ENCODE measurements at regions not wholly inside any gene's neighbourhood (a gene's known extent, or its start where the extent isn't known, plus 50 kb on each side); places are given as distances from the start of the nearest gene placed in this dataset.

- no peak for TF ChIP-seq POLR2A (IDR thresholded peaks at IDR 0.05; ENCODE audit: low read depth, low read length)
- no peak for TF ChIP-seq POLR2AphosphoS5 (IDR thresholded peaks at IDR 0.05; ENCODE audit: low read depth, low read length)
- TF ChIP-seq TAF1 (IDR thresholded peaks at IDR 0.05; ENCODE audit: low read depth, low read length): no peak
- no peak for TF ChIP-seq PAX5 (IDR thresholded peaks at IDR 0.05; ENCODE audit: insufficient read depth, low read length, severe bottlenecking)
- DNase-seq (ENCODE audit: insufficient read length, low spot score) (no peak), FAIRE-seq (no peak)
Measured at GRCh38 chr1:90149101-90149500, 154.2 kb downstream of the ZNF326 start.

GRCh38 chr1:90147093-90147492 lies 152.2 kb downstream of the ZNF326 start:
- TF ChIP-seq SPI1 (IDR thresholded peaks at IDR 0.05; ENCODE audit: low read depth, low read length): no peak
- TF ChIP-seq POLR2A (IDR thresholded peaks at IDR 0.05; ENCODE audit: low read depth, low read length): no peak
- no peak for TF ChIP-seq TAF1 (IDR thresholded peaks at IDR 0.05; ENCODE audit: low read depth, low read length)
- no peak for TF ChIP-seq POU2F2 (IDR thresholded peaks at IDR 0.05; ENCODE audit: low read depth, low read length)
- TF ChIP-seq POLR2AphosphoS5 (IDR thresholded peaks at IDR 0.05; ENCODE audit: low read depth, low read length): no peak
- no peak for TF ChIP-seq PAX5 (IDR thresholded peaks at IDR 0.05; ENCODE audit: insufficient read depth, low read length, severe bottlenecking)
- no peak for DNase-seq (ENCODE audit: insufficient read length, low spot score)
- no peak for FAIRE-seq

- no peak for FAIRE-seq
- DNase-seq (ENCODE audit: insufficient read length, low spot score): no peak
- no peak for TF ChIP-seq POLR2AphosphoS5 (IDR thresholded peaks at IDR 0.05; ENCODE audit: low read depth, low read length)
- TF ChIP-seq POLR2A (IDR thresholded peaks at IDR 0.05; ENCODE audit: low read depth, low read length): no peak
- TF ChIP-seq SPI1 (IDR thresholded peaks at IDR 0.05; ENCODE audit: low read depth, low read length): no peak
- no peak for TF ChIP-seq TAF1 (IDR thresholded peaks at IDR 0.05; ENCODE audit: low read depth, low read length)
- TF ChIP-seq PAX5 (IDR thresholded peaks at IDR 0.05; ENCODE audit: insufficient read depth, low read length, severe bottlenecking): no peak
- no peak for TF ChIP-seq POU2F2 (IDR thresholded peaks at IDR 0.05; ENCODE audit: low read depth, low read length)
Measured at GRCh38 chr1:90144820-90145219, 149.9 kb downstream of the ZNF326 start.

GRCh38 chr1:90143591-90143990 lies 148.7 kb downstream of the ZNF326 start:
- no peak for TF ChIP-seq POLR2A (IDR thresholded peaks at IDR 0.05; ENCODE audit: low read depth, low read length)
- no peak for TF ChIP-seq TAF1 (IDR thresholded peaks at IDR 0.05; ENCODE audit: low read depth, low read length)
- no peak for TF ChIP-seq POU2F2 (IDR thresholded peaks at IDR 0.05; ENCODE audit: low read depth, low read length)
- TF ChIP-seq SPI1 (IDR thresholded peaks at IDR 0.05; ENCODE audit: low read depth, low read length): no peak
- no peak for TF ChIP-seq PAX5 (IDR thresholded peaks at IDR 0.05; ENCODE audit: insufficient read depth, low read length, severe bottlenecking)
- no peak for TF ChIP-seq POLR2AphosphoS5 (IDR thresholded peaks at IDR 0.05; ENCODE audit: low read depth, low read length)
- FAIRE-seq (no peak), DNase-seq (ENCODE audit: insufficient read length, low spot score) (no peak)

- TF ChIP-seq PAX5 (IDR thresholded peaks at IDR 0.05; ENCODE audit: insufficient read depth, low read length, severe bottlenecking): no peak
- no peak for TF ChIP-seq POLR2A (IDR thresholded peaks at IDR 0.05; ENCODE audit: low read depth, low read length)
- no peak for TF ChIP-seq POU2F2 (IDR thresholded peaks at IDR 0.05; ENCODE audit: low read depth, low read length)
- no peak for TF ChIP-seq TAF1 (IDR thresholded peaks at IDR 0.05; ENCODE audit: low read depth, low read length)
- TF ChIP-seq SPI1 (IDR thresholded peaks at IDR 0.05; ENCODE audit: low read depth, low read length): no peak
- no peak for TF ChIP-seq POLR2AphosphoS5 (IDR thresholded peaks at IDR 0.05; ENCODE audit: low read depth, low read length)
- FAIRE-seq (no peak), DNase-seq (ENCODE audit: insufficient read length, low spot score) (no peak)
Measured at GRCh38 chr1:90142697-90143096, 147.8 kb downstream of the ZNF326 start.

GRCh38 chr1:90139837-90140236 lies 144.9 kb downstream of the ZNF326 start:
- FAIRE-seq (no peak), DNase-seq (ENCODE audit: insufficient read length, low spot score) (no peak)
- TF ChIP-seq POU2F2 (IDR thresholded peaks at IDR 0.05; ENCODE audit: low read depth, low read length) (no peak), POLR2AphosphoS5 (IDR thresholded peaks at IDR 0.05; ENCODE audit: low read depth, low read length) (no peak), SPI1 (IDR thresholded peaks at IDR 0.05; ENCODE audit: low read depth, low read length) (no peak), POLR2A (IDR thresholded peaks at IDR 0.05; ENCODE audit: low read depth, low read length) (no peak), PAX5 (IDR thresholded peaks at IDR 0.05; ENCODE audit: insufficient read depth, low read length, severe bottlenecking) (no peak)

- FAIRE-seq: no peak
- no peak for DNase-seq (ENCODE audit: insufficient read length, low spot score)
- no peak for TF ChIP-seq POLR2AphosphoS5 (IDR thresholded peaks at IDR 0.05; ENCODE audit: low read depth, low read length)
- TF ChIP-seq POU2F2 (IDR thresholded peaks at IDR 0.05; ENCODE audit: low read depth, low read length): no peak
- TF ChIP-seq SPI1 (IDR thresholded peaks at IDR 0.05; ENCODE audit: low read depth, low read length): no peak
- no peak for TF ChIP-seq TAF1 (IDR thresholded peaks at IDR 0.05; ENCODE audit: low read depth, low read length)
- TF ChIP-seq PAX5 (IDR thresholded peaks at IDR 0.05; ENCODE audit: insufficient read depth, low read length, severe bottlenecking): no peak
- TF ChIP-seq POLR2A (IDR thresholded peaks at IDR 0.05; ENCODE audit: low read depth, low read length): no peak
Measured at GRCh38 chr1:90135286-90135685, 140.4 kb downstream of the ZNF326 start.

- DNase-seq (ENCODE audit: insufficient read length, low spot score): no peak
- FAIRE-seq: no peak
- TF ChIP-seq POLR2AphosphoS5 (IDR thresholded peaks at IDR 0.05; ENCODE audit: low read depth, low read length) (no peak), SPI1 (IDR thresholded peaks at IDR 0.05; ENCODE audit: low read depth, low read length) (no peak), POLR2A (IDR thresholded peaks at IDR 0.05; ENCODE audit: low read depth, low read length) (no peak), PAX5 (IDR thresholded peaks at IDR 0.05; ENCODE audit: insufficient read depth, low read length, severe bottlenecking) (no peak), POU2F2 (IDR thresholded peaks at IDR 0.05; ENCODE audit: low read depth, low read length) (no peak), TAF1 (IDR thresholded peaks at IDR 0.05; ENCODE audit: low read depth, low read length) (no peak)
Measured at GRCh38 chr1:90134175-90134955, 139.5 kb downstream of the ZNF326 start.

GRCh38 chr1:90133133-90133532 lies 138.2 kb downstream of the ZNF326 start:
- DNase-seq (ENCODE audit: insufficient read length, low spot score): no peak
- no peak for TF ChIP-seq PAX5 (IDR thresholded peaks at IDR 0.05; ENCODE audit: insufficient read depth, low read length, severe bottlenecking)
- no peak for TF ChIP-seq POU2F2 (IDR thresholded peaks at IDR 0.05; ENCODE audit: low read depth, low read length)
- no peak for TF ChIP-seq TAF1 (IDR thresholded peaks at IDR 0.05; ENCODE audit: low read depth, low read length)
- TF ChIP-seq SPI1 (IDR thresholded peaks at IDR 0.05; ENCODE audit: low read depth, low read length): no peak
- TF ChIP-seq POLR2AphosphoS5 (IDR thresholded peaks at IDR 0.05; ENCODE audit: low read depth, low read length): no peak
- no peak for TF ChIP-seq POLR2A (IDR thresholded peaks at IDR 0.05; ENCODE audit: low read depth, low read length)
- no peak for FAIRE-seq
